Urothelium cell line (cell line): ENCODE measurements at regions not wholly inside any gene's neighbourhood (a gene's known extent, or its start where the extent isn't known, plus 50 kb on each side); places are given as distances from the start of the nearest gene placed in this dataset.
"Not testable (repeated sequence)": the region's sequence is repeated elsewhere in the genome, so short reads cannot be mapped to it uniquely, and the experiment has no call there.

Experiments used
- DNase-seq: peaks from one replicate; pipeline ENCODE4 v3.0.0; 2011; ENCODE audit warnings: low spot score, mixed read lengths
- FAIRE-seq: peaks from 2 replicates; lab custom pipeline; 2011; peaks lifted over from hg19 to GRCh38; lab: Jason Lieb, UNC

- no peak for FAIRE-seq
- no peak for DNase-seq
These were observed 342.7 kb downstream of the SOX9 start for GRCh38 chr17:72463287-72464102.

- DNase-seq, FAIRE-seq: not testable (repeated sequence)
These were observed 343.4 kb downstream of the SOX9 start for GRCh38 chr17:72464221-72464620.

- DNase-seq (peak; percentile 94), FAIRE-seq (peak; percentile 73)
These were observed 344.6 kb downstream of the SOX9 start for GRCh38 chr17:72465191-72466024.

- peak; percentile 66 for FAIRE-seq
- peak; percentile 80 for DNase-seq
These were observed 345.4 kb downstream of the SOX9 start for GRCh38 chr17:72466199-72466598.

GRCh38 chr17:72466606-72467005 is 345.8 kb downstream of the SOX9 start:
- DNase-seq (no peak), FAIRE-seq (no peak)

- FAIRE-seq (no peak), DNase-seq (no peak)
These were observed 347.2 kb downstream of the SOX9 start for GRCh38 chr17:72467841-72468653.

- FAIRE-seq (no peak), DNase-seq (no peak)
These were observed 348.0 kb downstream of the SOX9 start for GRCh38 chr17:72468841-72469240.

GRCh38 chr17:72470121-72470705 is 349.4 kb downstream of the SOX9 start:
- FAIRE-seq (no peak), DNase-seq (no peak)

GRCh38 chr17:72470734-72471133 is 349.9 kb downstream of the SOX9 start:
- no peak for FAIRE-seq

GRCh38 chr17:72471296-72471695 is 350.5 kb downstream of the SOX9 start:
- FAIRE-seq (no peak), DNase-seq (no peak)

More at GRCh38 chr17:72470734-72471133, 349.9 kb downstream of the SOX9 start:
- DNase-seq, result no peak

GRCh38 chr17:72472106-72472505 is 351.3 kb downstream of the SOX9 start:
- no peak for DNase-seq
- no peak for FAIRE-seq

GRCh38 chr17:72472853-72473390 is 352.1 kb downstream of the SOX9 start:
- not testable (repeated sequence) for FAIRE-seq, DNase-seq

- DNase-seq (no peak), FAIRE-seq (no peak)
These were observed 353.4 kb downstream of the SOX9 start for GRCh38 chr17:72474243-72474642.

GRCh38 chr17:72474719-72475477 is 354.1 kb downstream of the SOX9 start:
- DNase-seq (no peak), FAIRE-seq (no peak)

GRCh38 chr17:72476134-72476533 is 355.3 kb downstream of the SOX9 start:
- DNase-seq (no peak), FAIRE-seq (no peak)

- no peak for FAIRE-seq
- DNase-seq, result no peak
These were observed 355.8 kb downstream of the SOX9 start for GRCh38 chr17:72476575-72476986.

- FAIRE-seq, result no peak
- DNase-seq, result no peak
These were observed 356.7 kb downstream of the SOX9 start for GRCh38 chr17:72477491-72477890.

GRCh38 chr17:72479113-72479512 is 358.3 kb downstream of the SOX9 start:
- no peak for DNase-seq
- FAIRE-seq, result peak; percentile 37

GRCh38 chr17:72481572-72481971 is 360.8 kb downstream of the SOX9 start:
- DNase-seq, result no peak

GRCh38 chr17:72485596-72485995 is 364.8 kb downstream of the SOX9 start:
- DNase-seq, result no peak
- FAIRE-seq, result no peak

More at GRCh38 chr17:72481572-72481971, 360.8 kb downstream of the SOX9 start:
- no peak for FAIRE-seq
